ENCODE measurements at regions not wholly inside any gene's neighbourhood (a gene's known extent, or its start where the extent isn't known, plus 50 kb on each side); places are given as distances from the start of the nearest gene placed in this dataset.
"Not testable (repeated sequence)": the region's sequence is repeated elsewhere in the genome, so short reads cannot be mapped to it uniquely, and the experiment has no call there.

DNA sequence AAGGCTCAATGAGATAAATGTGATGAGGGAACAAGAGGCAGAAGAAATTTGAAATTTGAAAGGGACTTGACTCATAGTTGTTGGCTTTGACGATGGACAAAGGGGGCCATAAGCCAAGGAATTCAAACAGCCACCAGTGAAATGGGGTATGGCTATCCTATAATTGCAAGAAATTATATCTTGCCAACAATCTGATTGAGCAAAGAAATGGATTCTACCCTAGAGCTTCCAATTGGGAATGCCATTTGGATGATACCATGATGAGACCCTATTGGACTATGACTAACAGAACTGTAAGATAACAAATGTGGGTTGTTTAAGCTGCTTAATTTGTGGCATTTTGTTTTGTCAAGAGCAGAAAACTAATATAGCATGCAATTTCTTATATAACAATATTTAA lies 270.1 kb upstream of the ARSJ start:
- H3K4me3 ChIP-seq (ENCODE audit: low read depth, low read length), result no peak overlapping the region
- TF ChIP-seq, protein P1, sequence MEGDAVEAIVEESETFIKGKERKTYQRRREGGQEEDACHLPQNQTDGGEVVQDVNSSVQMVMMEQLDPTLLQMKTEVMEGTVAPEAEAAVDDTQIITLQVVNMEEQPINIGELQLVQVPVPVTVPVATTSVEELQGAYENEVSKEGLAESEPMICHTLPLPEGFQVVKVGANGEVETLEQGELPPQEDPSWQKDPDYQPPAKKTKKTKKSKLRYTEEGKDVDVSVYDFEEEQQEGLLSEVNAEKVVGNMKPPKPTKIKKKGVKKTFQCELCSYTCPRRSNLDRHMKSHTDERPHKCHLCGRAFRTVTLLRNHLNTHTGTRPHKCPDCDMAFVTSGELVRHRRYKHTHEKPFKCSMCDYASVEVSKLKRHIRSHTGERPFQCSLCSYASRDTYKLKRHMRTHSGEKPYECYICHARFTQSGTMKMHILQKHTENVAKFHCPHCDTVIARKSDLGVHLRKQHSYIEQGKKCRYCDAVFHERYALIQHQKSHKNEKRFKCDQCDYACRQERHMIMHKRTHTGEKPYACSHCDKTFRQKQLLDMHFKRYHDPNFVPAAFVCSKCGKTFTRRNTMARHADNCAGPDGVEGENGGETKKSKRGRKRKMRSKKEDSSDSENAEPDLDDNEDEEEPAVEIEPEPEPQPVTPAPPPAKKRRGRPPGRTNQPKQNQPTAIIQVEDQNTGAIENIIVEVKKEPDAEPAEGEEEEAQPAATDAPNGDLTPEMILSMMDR (IDR thresholded peaks at IDR 0.05; ENCODE audit: low read depth, low read length), result no peak

- TF ChIP-seq, protein P1 (IDR thresholded peaks at IDR 0.05; ENCODE audit: low read depth, low read length), result no peak
Measured at GRCh38 chr4:114249976-114250375, 270.5 kb upstream of the ARSJ start.

GRCh38 chr4:114250439-114250891 lies 271.0 kb upstream of the ARSJ start:
- TF ChIP-seq, protein P1 (IDR thresholded peaks at IDR 0.05; ENCODE audit: low read depth, low read length), result no peak

More at GRCh38 chr4:114249976-114250375, 270.5 kb upstream of the ARSJ start:
- H3K4me3 ChIP-seq (ENCODE audit: low read depth, low read length), result no peak overlapping the region

DNA sequence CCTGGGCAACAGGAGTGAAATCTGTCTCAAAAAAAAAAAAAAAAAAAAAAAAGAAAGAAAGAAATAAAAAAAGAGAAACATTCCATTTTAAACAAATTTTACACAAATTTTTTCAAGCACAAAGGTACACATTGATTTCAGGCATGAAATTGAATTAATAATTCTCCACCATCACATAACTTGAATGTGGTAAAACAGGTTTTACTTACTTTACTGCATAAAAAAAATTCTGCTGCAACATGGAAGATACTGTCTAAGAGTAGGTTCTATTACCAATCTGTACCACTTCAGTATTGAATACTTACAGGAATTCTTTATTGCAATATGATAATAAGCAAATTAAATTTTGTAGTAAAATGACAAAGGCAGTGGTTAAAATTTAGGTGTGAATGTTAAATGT lies 271.6 kb upstream of the ARSJ start:
- H3K4me3 ChIP-seq (ENCODE audit: low read depth, low read length), result no peak overlapping the region
- TF ChIP-seq, protein P1 (IDR thresholded peaks at IDR 0.05; ENCODE audit: low read depth, low read length), result no peak

More at GRCh38 chr4:114250439-114250891, 271.0 kb upstream of the ARSJ start:
- H3K4me3 ChIP-seq (ENCODE audit: low read depth, low read length), result no peak overlapping the region

DNA sequence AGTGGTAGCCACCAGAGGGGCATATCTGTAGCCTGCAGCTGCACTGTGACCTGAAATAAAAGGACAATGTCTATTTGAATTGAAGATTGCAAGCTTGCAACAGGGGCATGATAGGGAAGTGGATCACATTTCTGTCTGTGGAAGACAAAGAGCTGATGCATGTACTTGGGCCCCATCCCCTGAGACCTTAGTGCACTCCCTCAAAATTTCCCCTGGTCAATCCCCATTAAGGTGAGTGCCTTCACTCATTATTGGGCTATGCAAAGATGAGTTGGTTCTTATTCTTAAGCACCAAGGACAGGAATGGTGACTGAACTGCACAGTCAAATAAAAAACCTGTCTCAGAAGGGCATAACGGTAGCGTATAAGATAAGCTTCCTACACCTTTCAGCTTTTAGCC lies 273.1 kb upstream of the ARSJ start:
- TF ChIP-seq, protein P1 (IDR thresholded peaks at IDR 0.05; ENCODE audit: low read depth, low read length), result no peak
- H3K4me3 ChIP-seq (ENCODE audit: low read depth, low read length), result no peak overlapping the region

GRCh38 chr4:114257501-114257900 lies 278.1 kb upstream of the ARSJ start:
- no peak overlapping the region for H3K4me3 ChIP-seq (ENCODE audit: low read depth, low read length)
- TF ChIP-seq, protein P1 (IDR thresholded peaks at IDR 0.05; ENCODE audit: low read depth, low read length), result no peak

DNA sequence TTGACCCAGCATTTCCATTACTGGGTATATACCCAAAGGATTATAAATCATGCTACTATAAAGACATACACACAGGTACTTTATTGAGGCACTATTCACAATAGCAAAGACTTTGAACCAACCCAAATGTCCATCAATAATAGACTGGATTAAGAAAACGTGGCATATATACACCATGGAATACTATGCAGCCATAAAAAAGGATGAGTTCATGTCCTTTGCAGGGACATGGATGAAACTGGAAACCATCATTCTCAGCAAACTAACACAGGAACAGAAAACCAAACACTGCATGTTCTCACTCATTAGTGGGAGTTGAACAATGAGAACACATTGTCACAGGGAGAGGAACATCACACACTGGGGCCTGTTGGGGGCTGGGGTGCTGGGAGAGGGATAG lies 283.0 kb upstream of the ARSJ start:
- not testable (repeated sequence) for H3K4me3 ChIP-seq (ENCODE audit: low read depth, low read length)

GRCh38 chr4:114263233-114263632 lies 283.8 kb upstream of the ARSJ start:
- no peak overlapping the region for H3K4me3 ChIP-seq (ENCODE audit: low read depth, low read length)
- TF ChIP-seq, protein P1 (IDR thresholded peaks at IDR 0.05; ENCODE audit: low read depth, low read length), result no peak
